ENCODE measurements at regions not wholly inside any gene's neighbourhood (a gene's known extent, or its start where the extent isn't known, plus 50 kb on each side); places are given as distances from the start of the nearest gene placed in this dataset.

DNA sequence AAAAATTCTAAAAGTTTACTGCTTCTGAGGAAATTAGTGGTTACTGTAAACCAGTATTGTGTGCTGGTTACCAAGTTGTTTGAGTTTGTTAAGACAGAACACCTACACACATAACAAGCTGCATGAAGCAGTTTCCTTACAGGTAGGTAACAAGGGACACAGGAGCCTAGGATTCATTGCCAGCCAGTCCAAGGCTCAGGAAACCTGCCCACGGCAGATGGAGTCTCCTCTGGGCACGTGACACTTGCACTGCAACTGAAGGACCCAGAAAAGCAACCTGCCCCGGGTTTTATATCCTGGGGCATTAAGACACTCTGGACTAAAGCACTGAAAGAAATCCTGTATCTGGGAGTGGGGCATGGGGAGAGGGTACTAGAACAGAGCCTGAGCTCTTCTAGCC is 639.3 kb downstream of the ADCYAP1 start:
- TF ChIP-seq, protein P1, sequence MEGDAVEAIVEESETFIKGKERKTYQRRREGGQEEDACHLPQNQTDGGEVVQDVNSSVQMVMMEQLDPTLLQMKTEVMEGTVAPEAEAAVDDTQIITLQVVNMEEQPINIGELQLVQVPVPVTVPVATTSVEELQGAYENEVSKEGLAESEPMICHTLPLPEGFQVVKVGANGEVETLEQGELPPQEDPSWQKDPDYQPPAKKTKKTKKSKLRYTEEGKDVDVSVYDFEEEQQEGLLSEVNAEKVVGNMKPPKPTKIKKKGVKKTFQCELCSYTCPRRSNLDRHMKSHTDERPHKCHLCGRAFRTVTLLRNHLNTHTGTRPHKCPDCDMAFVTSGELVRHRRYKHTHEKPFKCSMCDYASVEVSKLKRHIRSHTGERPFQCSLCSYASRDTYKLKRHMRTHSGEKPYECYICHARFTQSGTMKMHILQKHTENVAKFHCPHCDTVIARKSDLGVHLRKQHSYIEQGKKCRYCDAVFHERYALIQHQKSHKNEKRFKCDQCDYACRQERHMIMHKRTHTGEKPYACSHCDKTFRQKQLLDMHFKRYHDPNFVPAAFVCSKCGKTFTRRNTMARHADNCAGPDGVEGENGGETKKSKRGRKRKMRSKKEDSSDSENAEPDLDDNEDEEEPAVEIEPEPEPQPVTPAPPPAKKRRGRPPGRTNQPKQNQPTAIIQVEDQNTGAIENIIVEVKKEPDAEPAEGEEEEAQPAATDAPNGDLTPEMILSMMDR (IDR thresholded peaks at IDR 0.05): no peak
- TF ChIP-seq ZFX (IDR thresholded peaks at IDR 0.05; ENCODE audit: borderline replicate concordance): no peak

Measured in 22Rv1 (cell line).